GM19023 (cell line): ENCODE measurements at regions not wholly inside any gene's neighbourhood (a gene's known extent, or its start where the extent isn't known, plus 50 kb on each side); places are given as distances from the start of the nearest gene placed in this dataset.
"Not testable (repeated sequence)": the region's sequence is repeated elsewhere in the genome, so short reads cannot be mapped to it uniquely, and the experiment has no call there.

ENCODE experiments used
- ATAC-seq: cut with Tn5 transposase; IDR thresholded peaks from one replicate; pipeline ENCODE4 v1.9.1; 2021; ENCODE audit warnings: mild to moderate bottlenecking, moderate library complexity; ENCODE audit not compliant: unreplicated experiment

DNA sequence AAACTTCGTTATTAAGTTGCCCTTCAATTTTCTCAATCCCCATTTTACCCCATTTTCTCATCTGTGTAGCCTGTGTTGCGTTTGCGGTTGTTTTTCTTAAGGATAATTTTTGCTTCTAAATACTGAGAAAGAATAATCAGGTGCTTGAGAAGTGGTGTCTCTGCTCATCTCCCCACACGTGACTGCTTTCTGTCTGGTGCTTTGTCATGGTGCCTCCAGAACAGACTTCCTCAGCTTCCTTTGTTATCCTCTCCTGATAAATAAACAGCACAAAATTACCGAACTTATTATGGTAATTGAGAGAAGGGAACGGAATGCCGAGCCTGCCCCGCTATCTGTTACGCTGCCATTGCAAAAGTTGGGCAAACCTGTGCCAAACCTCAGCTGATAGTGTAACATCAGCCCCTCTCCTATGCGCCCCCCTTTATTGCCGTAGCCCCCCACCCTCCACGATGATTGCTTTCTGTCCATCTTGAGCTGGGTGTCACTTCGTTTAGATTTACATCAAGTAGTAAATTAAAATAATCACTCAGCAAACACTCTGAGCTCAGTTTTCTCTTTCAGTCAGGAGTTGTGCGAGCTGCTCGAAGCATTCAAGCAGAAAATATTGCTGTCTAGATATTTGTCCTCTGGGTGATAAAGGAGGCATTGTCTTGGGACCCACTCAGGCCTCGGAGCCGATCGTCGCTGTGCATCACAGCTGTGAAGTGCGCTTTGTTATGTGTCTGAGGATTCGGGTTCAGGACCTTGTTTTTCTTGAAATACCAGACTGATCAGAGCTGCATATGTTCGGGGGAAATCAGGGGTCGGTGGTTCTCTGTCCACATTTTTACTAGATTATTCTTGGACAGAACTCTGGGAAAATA lies 1008.5 kb upstream of the FANCL start:
- no peak for ATAC-seq

GRCh38 chr2:59239146-59239545 lies 998.0 kb upstream of the FANCL start:
- ATAC-seq: no peak

DNA sequence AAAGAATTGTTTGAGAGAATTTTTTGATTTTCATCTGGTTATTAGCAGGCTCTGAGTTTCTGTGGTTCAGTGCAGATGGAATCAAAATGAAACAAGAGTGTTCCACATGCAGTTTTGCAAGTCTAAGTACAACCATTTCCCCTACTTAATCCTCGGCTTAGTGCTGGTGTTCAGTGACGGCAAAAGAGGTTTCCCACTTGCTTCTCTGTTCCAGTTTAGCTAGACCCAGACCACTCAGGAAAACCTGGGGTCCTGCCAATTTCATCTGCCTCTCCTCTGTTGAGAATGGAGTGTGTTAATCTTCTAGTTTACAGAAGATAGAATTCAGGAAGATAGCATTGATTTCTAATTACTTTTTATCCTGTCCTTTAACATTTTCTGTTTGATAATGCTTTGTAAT lies 996.2 kb upstream of the FANCL start:
- ATAC-seq: no peak

DNA sequence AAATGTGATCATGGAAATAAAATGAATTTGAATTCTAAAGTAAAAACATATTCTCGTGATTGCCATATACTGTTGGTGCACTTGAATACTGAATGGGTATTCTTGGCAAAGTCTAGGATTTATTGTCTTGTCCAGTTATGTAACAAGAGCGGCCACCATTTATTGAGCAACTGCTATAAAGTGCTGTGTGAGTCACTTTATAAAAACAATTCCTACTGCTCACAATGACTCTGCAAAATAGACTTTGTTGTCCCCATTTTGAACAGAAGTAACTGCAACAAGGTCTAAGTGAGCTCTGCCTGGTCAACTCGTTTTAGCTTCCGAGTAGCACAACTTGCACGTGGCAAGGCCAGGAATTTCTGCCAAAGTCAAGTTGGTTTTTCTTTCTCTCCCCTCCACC lies 995.6 kb upstream of the FANCL start:
- ATAC-seq: no peak

DNA sequence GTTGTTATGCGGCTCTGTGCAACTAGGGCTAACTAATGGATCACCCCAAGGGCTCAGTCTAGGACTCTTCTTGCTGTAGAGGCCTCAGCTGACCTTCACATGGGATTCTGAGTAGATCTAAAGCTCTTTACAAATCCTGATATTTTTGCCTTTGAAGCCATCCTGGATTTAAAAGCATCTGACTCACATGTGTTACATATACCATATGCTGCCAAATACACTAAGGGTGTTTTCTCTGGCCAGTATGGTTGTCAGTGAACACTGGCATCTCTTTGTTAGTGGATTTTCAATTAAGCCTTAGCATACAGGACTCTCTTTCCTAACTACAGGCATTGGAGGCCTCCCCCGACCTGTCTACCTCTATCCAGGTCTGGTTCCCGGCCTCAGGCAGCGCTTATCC lies 992.8 kb upstream of the FANCL start:
- no peak for ATAC-seq

- ATAC-seq: no peak
Observed at GRCh38 chr2:59233448-59233847, 992.3 kb upstream of the FANCL start.

DNA sequence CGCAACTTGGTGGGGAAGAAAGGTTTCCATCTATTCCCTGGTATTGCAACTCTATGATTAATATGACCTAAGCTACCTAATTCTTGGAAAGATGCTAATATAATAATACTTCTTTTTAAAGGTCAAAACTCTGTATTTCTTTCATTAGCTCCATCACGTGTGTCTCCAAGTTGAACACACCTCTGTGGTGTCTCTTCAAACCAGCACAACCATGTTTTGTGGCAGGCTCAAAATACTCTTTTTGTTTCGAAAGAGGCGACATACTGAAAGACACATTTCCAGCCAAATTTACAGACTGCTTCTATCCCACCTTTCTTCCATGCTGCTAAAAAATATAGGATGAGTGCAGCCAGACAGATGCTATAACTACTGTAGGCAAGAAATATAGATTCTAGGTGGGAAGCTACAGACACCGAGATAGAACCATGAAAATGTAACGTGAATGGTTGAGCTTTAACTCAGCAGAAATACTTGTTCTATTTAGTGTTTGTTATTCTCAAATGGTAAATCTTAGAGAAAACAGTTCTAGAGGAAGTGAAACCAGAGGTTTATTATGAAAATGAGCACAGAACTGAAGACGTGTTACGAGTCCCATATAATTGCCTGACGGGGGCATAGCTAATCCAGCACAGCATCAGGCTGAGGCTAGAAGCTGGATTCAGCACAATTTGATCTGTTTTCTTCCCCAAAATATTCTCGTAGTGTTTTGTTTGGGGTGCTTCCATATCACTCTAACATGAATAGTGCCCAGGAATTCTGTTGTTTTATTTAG lies 991.5 kb upstream of the FANCL start:
- peak; percentile 83 for ATAC-seq

GRCh38 chr2:59226362-59226761 lies 985.2 kb upstream of the FANCL start:
- not testable (repeated sequence) for ATAC-seq

GRCh38 chr2:59223742-59224141 lies 982.6 kb upstream of the FANCL start:
- no peak for ATAC-seq

GRCh38 chr2:59217360-59217759 lies 976.2 kb upstream of the FANCL start:
- no peak for ATAC-seq

GRCh38 chr2:59206361-59206760 lies 965.2 kb upstream of the FANCL start:
- no peak for ATAC-seq

- no peak for ATAC-seq
Observed at GRCh38 chr2:59204040-59204439, 962.9 kb upstream of the FANCL start.

DNA sequence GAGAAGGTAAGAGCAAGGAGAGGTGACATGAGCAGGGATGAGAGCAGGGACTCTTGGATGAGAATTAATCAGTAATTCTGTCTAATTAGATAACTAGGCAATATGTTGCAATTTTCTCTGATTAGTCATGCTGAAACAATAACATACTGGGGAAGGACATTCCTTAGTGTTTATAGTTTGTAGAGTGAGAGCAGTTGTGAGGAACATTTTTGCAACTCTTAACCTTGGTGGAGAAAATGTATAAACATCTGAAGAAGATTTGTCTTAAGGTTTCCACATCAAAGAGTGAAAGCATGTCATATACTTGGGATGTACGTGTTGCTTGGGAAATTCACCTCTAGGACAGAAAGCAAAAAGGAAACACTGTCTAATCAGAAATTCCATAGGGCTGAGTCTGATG lies 955.4 kb upstream of the FANCL start:
- no peak for ATAC-seq

DNA sequence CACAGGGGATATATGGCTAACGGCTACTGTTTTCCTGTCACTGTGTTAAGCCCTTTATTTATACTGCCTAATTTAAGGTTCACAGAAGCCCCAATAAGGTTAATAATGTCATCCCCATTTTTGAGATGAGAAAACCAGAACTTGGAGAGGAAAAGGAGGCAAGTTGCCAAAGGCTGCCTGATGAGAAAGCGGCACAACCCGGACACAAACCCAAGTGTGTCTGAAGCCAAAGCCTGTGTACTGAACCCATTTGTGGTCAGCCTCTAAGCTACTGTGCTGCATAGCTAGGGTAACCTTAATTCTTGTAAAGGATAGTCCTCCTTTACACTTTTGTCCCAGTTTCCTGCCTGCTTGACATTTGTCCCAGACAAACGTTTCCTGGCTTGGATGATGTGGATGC lies 954.7 kb upstream of the FANCL start:
- no peak for ATAC-seq

GRCh38 chr2:59191781-59192180 lies 950.7 kb upstream of the FANCL start:
- no peak for ATAC-seq

GRCh38 chr2:59190518-59190917 lies 949.4 kb upstream of the FANCL start:
- ATAC-seq: no peak

DNA sequence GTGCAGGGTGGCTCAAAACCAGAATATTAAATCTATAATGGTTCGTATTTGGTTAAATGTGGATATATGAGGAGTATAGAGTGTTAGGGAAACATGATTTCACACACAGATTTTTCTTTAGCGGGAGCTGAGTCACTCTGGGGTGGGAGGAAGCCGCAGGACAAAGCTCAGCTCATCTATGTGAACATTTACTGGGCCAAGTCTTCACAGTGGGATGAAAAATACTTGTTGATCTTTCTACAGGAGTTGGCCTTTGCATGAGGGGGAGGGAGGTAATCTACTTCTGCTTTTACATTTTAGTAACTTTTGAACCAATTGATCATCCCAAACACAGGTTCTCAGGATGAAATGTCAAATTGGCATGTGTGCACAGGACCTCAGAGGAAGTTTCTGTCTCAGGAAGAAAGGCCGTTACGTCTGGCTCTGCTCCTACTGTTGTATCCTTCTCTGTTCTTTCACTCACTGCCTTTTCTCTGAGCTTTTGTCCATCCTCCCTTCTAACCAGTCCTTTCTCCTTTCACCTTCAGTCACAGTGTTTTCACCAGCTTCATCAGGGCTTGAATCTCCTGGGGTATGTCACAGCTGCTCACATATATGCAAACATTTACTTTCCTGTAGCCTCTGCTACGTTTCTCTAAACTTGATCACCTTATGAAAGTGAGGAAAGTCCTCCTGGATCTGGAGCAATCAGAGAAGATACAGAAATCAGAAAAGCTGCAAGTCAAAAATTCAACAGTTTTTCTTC lies 943.3 kb upstream of the FANCL start:
- no peak for ATAC-seq

- no peak for ATAC-seq
Observed at GRCh38 chr2:59183070-59183469, 941.9 kb upstream of the FANCL start.

DNA sequence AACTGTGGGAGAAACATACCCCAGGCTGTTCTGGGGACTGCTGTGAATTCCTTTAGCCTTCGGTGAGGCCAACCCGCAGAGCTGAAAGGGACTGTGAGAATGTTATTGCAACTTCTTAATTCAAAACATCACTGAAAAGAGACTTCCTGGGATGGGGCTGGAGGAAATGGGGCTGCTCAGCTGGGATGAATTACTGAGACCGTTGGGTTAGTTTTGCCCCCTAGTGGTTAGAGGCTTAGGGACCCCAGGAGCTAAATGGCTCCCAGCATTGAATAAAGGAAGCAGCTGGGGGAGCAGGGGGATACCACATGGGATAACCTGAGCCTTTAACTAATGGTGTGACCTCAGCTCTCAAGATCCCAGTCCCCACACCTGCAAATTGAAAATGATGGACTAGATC lies 941.1 kb upstream of the FANCL start:
- ATAC-seq: no peak

- ATAC-seq: no peak
Observed at GRCh38 chr2:59181347-59181746, 940.2 kb upstream of the FANCL start.

GRCh38 chr2:59180621-59181020 lies 939.5 kb upstream of the FANCL start:
- no peak for ATAC-seq

- no peak for ATAC-seq
Observed at GRCh38 chr2:59180111-59180510, 939.0 kb upstream of the FANCL start.
